HG03571 (cell line): ENCODE measurements at regions not wholly inside any gene's neighbourhood (a gene's known extent, or its start where the extent isn't known, plus 50 kb on each side); places are given as distances from the start of the nearest gene placed in this dataset.

Experiments used
- ATAC-seq: cut with Tn5 transposase; IDR thresholded peaks from one replicate; pipeline ENCODE4 v1.9.1; 2021; ENCODE audit not compliant: unreplicated experiment

DNA sequence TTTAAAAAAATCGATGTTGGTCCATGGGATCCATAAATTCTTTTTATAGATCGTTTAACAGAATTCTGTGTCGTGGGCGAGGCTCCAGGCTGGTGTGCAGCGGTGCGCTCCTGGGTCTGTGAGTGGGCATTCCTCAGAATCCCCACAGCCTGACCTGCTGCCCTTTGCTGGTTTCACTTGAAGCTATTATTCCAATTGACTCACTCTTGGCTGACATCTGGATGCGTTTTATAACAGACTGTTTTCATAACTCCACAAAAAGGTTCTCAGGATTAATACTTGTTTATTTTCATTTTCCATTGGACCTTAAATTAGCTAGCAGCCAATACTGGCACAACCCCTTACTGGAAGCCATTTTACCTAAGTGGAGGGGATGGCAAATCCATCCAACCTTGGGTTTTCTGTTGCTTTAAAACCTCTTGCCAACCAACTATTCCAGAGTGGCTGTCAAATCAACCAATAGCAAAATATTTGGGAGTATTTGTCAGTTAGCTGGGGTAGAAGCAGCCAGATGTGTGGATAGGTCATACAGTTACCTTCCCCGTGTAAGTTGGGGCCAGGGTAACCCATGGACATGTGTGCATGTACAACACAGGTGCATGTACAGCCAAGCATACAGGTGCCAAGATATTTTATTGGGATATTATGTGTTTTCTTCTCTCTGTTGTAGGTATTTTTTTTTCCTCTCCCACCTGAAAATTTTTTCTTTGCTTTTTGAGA lies 160.7 kb upstream of the ZNF32 start:
- no peak for ATAC-seq

DNA sequence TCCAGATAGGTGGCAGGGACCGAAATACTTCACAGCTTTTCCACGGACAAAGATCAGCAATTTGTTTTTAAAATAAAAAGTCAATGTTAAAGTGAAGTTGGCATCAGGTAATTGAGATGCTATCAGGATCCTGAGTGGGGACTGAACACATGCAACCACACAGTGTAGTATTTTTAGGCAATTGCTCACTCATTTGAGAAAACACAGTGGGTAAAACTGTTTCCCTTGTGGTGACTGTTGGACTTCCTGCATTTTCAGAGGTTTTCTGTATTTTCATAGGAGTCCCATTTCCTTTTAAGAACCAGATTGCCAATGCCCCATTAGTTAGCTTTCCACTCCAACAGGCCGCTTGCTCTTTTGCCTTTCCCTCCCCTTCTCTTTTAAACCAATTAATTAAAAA lies 159.5 kb upstream of the ZNF32 start:
- peak; percentile 76 for ATAC-seq

DNA sequence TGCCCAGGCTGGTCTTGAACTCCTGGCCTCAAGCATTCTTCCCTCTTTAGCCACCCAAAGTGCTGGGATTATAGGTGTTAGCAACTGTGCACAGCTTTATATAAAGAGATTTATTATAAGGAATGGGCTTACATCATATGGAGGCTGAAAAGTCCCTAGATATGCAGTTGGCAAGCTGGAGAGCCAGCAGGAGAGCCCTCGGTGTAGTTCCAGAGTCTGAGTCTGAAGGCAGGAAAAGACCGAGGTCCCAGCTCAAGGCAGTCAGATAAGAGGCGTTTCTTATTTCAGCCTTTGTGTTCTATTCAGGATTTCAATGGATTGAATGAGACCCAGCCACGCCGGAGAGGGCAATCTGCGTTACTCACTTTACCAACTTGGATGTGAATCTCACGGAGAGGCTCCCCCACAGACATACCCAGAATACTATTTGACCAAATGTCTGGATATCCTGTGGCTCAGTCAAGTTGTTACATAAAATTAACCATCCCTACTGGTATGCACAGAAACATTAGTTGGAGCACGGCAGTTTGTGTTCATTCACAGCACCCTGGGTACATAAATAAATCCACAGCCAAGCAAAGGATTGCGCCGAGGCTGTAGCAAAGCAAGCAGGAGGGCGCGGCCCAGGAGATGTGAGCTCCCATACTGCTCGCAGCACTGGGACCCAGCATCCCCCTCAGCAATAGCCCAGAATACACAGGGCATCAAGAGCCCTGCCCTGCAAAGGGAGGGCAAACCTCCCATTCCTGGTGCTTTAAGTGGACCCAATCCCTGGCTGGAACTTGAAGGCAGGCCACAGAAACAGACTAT lies 158.4 kb upstream of the ZNF32 start:
- ATAC-seq: no peak

- no peak for ATAC-seq
These were observed 155.1 kb upstream of the ZNF32 start for GRCh38 chr10:43803791-43804190.

- ATAC-seq: no peak
These were observed 154.5 kb upstream of the ZNF32 start for GRCh38 chr10:43802988-43803696.

DNA sequence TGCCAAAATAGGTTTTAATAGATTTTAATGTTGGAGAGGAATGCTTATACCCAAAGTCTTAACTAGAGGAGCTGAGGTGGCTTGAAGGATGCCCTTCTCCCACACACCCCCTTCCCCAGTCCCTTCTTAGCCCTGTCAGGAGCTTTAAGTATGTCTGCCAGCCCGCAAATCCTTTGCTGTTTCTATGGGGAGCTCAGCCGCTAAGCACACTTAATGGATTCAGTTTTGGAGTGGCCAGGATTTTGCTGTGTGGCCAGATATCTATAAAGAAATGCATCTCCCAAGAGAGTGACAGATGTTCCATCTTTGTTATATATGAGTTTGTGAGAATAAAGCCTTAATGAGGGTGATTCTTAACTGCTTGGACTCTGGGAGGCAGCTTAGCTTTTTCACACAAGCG lies 152.9 kb upstream of the ZNF32 start:
- no peak for ATAC-seq

DNA sequence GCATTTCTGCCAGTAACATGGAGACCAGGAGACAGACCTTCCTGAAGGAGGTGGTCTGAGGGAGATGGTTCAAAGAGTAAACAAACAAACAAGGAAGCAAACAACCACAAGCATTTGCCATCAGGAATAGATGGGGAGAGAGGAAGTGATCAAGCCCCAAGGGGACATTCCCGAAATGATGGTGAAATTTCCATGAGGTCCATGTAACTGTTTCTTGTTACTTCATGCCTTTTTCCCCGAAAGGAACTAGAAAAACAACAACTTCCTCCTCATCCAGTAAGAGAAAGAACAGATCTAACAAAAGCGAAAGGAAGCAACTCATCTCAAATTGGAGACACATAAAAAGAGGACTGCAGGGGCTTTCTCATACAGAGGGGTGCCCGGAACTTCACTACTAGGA lies 152.5 kb upstream of the ZNF32 start:
- ATAC-seq: no peak

DNA sequence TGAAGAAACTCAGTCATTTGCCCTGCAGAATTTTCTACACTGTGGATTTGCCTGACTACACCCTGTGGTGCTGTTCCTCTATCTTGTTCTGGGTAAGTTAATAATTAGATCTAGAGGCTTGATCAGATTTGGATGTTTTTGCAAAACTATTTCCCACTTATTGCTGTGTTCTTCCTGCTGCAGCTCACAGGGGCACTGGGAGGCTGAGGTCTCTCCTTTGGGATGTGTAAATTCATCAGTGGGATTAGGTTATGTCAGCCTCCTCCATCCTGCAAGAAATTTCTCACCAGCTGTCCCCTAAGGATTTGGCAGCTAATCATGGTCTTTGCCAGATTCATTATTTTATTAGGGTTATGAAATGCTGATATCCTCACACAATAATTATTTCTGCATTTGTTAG lies 148.1 kb upstream of the ZNF32 start:
- no peak for ATAC-seq

- ATAC-seq: no peak
These were observed 147.0 kb upstream of the ZNF32 start for GRCh38 chr10:43795639-43796038.

GRCh38 chr10:43795093-43795492 lies 146.4 kb upstream of the ZNF32 start:
- no peak for ATAC-seq

GRCh38 chr10:43794181-43794815 lies 145.6 kb upstream of the ZNF32 start:
- no peak for ATAC-seq

DNA sequence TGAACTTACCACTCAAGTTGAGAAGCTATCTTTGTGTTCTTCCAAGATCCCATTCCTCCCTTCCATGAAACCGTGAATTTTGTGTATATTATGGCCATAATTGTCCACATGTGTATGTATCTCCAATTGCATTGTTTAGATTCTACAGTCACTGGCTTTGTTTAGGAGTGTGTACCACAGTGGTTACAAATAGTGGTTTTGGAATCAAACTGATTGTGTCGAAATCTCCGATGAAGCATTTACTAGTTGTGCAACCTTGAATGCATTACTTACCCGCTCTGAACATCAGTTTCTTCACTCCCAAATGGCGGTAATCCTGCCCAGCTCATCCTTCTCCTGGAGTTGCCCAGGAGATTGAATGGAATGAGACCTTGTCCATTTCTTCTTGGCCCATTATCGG lies 145.0 kb upstream of the ZNF32 start:
- no peak for ATAC-seq

DNA sequence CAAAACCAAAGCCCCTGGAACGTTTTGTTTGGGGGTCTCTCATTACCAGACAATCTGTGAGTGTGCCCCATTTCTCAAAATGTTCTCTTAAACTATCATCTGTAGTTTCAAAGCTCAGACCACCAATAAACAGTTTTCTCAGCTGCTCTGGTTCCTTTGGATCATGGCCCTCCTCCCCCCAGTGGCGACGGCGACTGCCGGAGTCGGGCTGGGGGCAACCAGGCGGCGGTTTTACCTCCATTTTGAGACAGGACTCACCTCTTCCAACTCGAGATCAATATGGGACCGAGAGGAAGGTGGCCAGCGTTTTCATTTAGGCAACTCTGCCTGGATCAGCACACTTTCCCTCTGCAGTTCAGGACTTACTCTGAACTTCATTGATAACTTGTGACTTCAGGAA lies 141.5 kb upstream of the ZNF32 start:
- no peak for ATAC-seq

DNA sequence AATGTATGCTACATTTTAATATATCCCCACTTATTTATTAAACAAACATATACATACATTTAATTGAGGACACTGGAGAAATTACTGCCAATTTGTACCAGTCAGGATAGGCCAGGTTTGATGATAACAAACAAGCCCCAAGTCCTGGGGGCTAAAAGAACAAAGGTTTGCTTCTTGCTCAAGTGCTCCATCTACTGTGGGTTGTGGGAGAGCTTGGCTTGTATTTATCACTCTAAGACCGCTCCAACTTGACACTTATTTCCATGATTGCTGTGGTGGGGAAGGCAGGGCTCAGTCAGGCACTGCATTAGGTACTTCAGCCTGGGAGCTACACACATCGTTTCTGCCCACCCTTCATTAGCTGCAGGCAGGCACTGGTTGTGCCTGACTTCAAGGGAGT lies 136.6 kb upstream of the ZNF32 start:
- no peak for ATAC-seq

DNA sequence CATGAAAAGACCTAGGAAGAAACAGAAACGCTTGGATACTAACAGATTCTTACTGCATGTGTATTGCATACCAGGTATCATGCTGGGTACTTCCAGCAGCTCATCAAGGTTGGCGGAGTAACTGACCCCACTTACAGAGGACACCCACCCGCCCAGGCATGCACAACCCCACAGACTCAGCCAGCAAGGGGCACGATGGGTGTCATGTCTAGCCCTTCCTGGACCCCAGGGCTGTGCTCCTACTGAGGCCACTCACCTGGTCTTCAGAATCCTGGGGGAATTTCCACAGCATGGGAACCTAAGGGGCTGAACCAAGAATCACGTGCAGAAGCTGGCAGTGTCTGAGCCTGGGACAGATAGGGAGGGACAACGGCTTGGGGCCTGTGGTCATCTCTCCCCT lies 134.1 kb upstream of the ZNF32 start:
- no peak for ATAC-seq

DNA sequence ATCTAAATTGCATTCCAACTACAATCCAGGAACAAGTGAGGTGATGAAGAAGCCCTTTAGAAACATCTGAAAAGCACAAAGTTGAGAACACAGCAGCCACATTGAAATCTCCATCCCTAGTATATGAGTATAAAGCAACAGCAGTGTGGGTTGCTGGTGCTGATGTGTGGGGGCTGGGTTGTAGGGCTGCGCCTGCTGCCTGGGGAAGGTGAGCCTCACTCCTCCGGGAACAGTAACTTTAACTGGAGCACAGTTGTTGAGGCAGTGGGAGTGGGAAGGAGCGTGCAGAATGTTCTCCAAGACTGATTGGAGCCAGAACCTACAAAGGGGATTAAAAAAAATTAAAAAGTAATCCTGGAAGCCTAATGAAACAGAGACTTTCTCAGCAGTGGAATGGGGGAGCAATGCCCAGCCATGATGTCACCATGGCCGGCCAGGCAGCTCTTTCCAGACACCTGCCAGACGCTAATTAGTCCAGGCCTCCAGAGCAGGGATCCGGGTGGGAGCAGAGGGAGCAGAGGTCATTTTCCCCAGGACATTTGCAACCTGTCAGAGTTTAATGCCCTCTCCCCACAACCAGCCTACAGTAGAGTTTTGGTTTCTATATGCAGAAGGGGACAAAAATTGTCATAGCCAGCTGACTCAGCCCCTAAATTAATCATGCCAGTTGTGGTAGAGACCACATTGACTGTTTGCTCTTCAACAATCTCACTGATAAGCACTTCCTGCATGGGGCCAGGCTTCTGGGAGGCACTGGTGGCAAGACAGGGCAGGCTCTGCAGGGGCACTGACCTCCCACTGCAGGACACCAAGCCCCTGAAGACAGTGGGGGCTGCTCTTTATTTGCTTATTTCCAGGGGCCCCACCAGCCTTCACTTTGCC lies 133.0 kb upstream of the ZNF32 start:
- no peak for ATAC-seq

DNA sequence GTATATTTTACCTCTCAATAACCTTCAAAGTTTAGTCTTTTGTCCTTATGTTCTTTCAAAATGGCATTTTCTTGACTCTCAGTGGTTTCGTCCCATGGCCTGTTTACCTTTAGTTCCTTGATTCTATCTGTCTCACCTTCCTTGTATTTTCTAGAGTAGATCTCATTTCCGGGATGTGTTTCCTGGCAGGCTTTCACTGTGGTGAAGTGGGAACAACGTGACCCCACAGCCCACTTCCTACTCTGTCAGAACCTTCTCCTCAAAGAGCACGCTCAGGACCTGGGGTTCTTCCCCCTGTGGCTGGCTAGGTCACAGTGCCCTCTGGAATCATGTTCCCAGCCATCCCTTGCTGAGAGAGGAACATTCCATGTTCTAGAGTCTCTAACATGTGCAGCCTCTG lies 129.9 kb upstream of the ZNF32 start:
- no peak for ATAC-seq

GRCh38 chr10:43775384-43775783 lies 126.7 kb upstream of the ZNF32 start:
- no peak for ATAC-seq

DNA sequence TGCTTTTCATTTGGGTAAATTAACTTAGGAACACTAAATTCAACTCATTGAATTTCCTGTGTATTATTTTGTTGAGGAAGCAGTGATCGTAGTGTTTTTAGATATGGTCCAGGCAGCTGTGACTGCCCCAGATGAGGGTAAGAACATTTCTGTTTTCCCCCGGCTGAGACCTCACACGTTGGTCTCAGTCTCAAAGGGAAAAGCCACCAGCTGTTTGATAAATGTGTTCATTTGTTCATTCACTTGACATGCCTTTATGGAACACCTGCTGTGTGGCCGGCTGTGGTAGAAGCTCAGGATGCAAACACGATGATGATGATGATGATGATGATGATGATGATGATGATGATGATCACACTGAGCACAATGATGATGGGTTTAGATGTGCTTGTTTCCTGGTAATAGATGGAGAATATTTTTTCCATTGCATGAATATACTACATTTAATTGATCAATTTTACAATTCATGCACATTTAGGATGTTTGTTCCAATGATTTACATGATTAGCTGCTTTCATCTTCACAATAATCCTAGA lies 125.6 kb upstream of the ZNF32 start:
- ATAC-seq: no peak

- ATAC-seq: no peak
These were observed 125.1 kb upstream of the ZNF32 start for GRCh38 chr10:43773736-43774135.
